Panc1 (cell line): ENCODE measurements at regions not wholly inside any gene's neighbourhood (a gene's known extent, or its start where the extent isn't known, plus 50 kb on each side); places are given as distances from the start of the nearest gene placed in this dataset.

Experiments
- CTCF ChIP-seq: fragments of 450-650 bp; IDR thresholded peaks from 2 replicates; pipeline ENCODE4 v1.5.1; 2017; ENCODE audit warnings: mild to moderate bottlenecking
- POLR2AphosphoS5 ChIP-seq: IDR thresholded peaks from 2 replicates; pipeline ENCODE4 v1.6.1; 2012; ENCODE audit warnings: mild to moderate bottlenecking, low read depth, low read length, moderate library complexity

DNA sequence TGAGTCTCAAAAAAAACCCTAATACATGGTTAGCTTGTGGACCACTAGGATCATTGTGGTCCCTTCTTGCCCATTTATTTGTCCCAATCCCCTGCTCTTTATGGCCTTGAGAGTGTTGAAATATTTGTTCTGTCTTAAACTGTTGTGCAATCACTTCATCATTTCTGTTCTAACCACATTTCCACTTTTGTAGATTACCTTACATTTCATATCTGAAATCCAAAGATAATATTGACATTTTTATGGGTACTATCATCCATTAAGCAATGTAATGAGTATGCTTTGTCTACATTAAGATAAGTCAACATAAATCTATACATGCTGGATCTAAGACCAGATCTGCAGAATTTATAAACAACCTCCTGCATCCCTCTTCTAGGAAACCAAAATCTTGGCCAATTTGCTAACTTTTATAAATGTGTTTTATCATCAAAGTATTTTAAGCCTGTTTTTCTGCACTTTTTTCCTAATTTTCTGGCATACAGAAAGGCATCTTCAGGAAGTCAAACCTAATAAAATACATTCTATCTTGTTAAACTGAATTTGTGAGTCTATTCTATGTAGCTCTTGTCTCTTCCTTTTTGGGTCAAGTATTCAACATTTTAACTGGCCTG is 359.4 kb upstream of the CELF2 start:
- no peak for TF ChIP-seq CTCF
- no peak for TF ChIP-seq POLR2AphosphoS5
